DND-41 (cell line): ENCODE measurements at regions not wholly inside any gene's neighbourhood (a gene's known extent, or its start where the extent isn't known, plus 50 kb on each side); places are given as distances from the start of the nearest gene placed in this dataset.

Experiments used
- ATAC-seq: fragments of 200-7000 bp; cut with Tn5 transposase; 3 replicates; pipeline ENCODE4 v1.9.1; 2021; ENCODE audit warnings: low read depth; ENCODE audit not compliant: insufficient read depth
- DNase-seq: peaks from one replicate; pipeline ENCODE4 v3.0.0-alpha.2; 2020
- H2AFZ ChIP-seq: 2 replicates; pipeline ENCODE4 v1.6.0; 2012; ENCODE audit warnings: low read depth, low read length
- H3K27ac ChIP-seq: 2 replicates; pipeline ENCODE4 v1.5.1; 2012; ENCODE audit warnings: low read length, inconsistent platforms
- H3K27me3 ChIP-seq: fragments of 200-600 bp; sonication (generic); 2 replicates; pipeline ENCODE4 v1.6.0; 2012; ENCODE audit warnings: low read length, mild to moderate bottlenecking, inconsistent platforms; ENCODE audit not compliant: insufficient read depth, poor library complexity
- H3K36me3 ChIP-seq: 2 replicates; pipeline ENCODE4 v1.5.1; 2012; ENCODE audit warnings: low read length, inconsistent platforms; ENCODE audit not compliant: insufficient read depth
- H3K4me1 ChIP-seq: 2 replicates; pipeline ENCODE4 v1.5.1; 2012; ENCODE audit warnings: mild to moderate bottlenecking, low read length; ENCODE audit not compliant: insufficient read depth
- H3K4me2 ChIP-seq: 2 replicates; pipeline ENCODE4 v1.6.0; 2012; ENCODE audit warnings: mild to moderate bottlenecking, moderate library complexity, low read length, inconsistent platforms; ENCODE audit not compliant: insufficient read depth
- H3K4me3 ChIP-seq, 2 experiments: fragments of 200-600 bp in 1 of 2; shearing (Covaris generic) in 1 of 2; 2 replicates each; pipeline ENCODE4 v1.5.1; 2012 to 2016; ENCODE audit warnings: inconsistent platforms in 2 of 2, low read length in 2 of 2, mild to moderate bottlenecking in 2 of 2, low read depth in 1 of 2, moderate library complexity in 1 of 2
- H3K79me2 ChIP-seq: 2 replicates; pipeline ENCODE4 v1.6.0; 2012; ENCODE audit warnings: low read length, inconsistent platforms; ENCODE audit not compliant: insufficient read depth
- H3K9ac ChIP-seq: 2 replicates; pipeline ENCODE4 v1.6.0; 2012; ENCODE audit warnings: low read depth, mild to moderate bottlenecking, inconsistent platforms, low read length, moderate library complexity
- H3K9me3 ChIP-seq: 2 replicates; pipeline ENCODE4 v1.5.1; 2012; ENCODE audit warnings: low read length, moderate library complexity, mild to moderate bottlenecking, inconsistent platforms; ENCODE audit not compliant: insufficient read depth, severe bottlenecking
- H4K20me1 ChIP-seq: 2 replicates; pipeline ENCODE4 v1.6.0; 2012; ENCODE audit warnings: low read length; ENCODE audit not compliant: insufficient read depth
- EZH2 ChIP-seq: IDR thresholded peaks from 3 replicates; pipeline ENCODE4 v1.6.1; 2012; ENCODE audit warnings: borderline replicate concordance, low read depth, mild to moderate bottlenecking, moderate library complexity, low read length, inconsistent platforms; ENCODE audit not compliant: severe bottlenecking
- TF ChIP-seq, protein P1 (sequence below): IDR thresholded peaks from 2 replicates; pipeline ENCODE4 v1.5.1; 2012; ENCODE audit warnings: borderline replicate concordance, low read length, moderate library complexity, mild to moderate bottlenecking; ENCODE audit not compliant: poor library complexity, severe bottlenecking; ENCODE audit errors: extremely low read depth

DNA sequence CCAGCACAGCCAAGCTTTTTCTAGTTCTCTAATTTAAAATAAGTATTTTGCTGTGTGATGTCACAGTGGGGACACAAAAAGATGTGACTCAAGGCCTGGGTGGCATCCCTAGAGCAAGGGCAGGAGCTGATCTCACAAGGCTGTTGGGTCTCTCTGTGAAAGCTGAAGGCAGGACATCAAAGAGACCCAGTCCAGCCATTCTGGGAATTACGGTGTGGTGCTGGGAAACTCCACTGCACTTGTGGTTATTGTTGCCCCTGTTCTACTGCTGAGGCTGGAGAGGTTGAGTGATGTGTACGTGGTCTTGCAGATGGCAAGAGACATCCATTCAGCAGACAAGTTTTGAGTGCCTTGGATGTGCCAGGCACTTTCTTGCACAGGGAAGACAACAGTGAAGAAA, 352.9 kb downstream of the CYRIA start:
- no peak overlapping the region for H2AFZ ChIP-seq
- H3K79me2 ChIP-seq = no peaks in the 10 kb centered on the region
- no peak for DNase-seq
- H4K20me1 ChIP-seq = no peaks in the 10 kb centered on the region
- no peaks in the 10 kb centered on the region for H3K36me3 ChIP-seq
- H3K27ac ChIP-seq = no peak overlapping the region
- TF ChIP-seq, protein P1, sequence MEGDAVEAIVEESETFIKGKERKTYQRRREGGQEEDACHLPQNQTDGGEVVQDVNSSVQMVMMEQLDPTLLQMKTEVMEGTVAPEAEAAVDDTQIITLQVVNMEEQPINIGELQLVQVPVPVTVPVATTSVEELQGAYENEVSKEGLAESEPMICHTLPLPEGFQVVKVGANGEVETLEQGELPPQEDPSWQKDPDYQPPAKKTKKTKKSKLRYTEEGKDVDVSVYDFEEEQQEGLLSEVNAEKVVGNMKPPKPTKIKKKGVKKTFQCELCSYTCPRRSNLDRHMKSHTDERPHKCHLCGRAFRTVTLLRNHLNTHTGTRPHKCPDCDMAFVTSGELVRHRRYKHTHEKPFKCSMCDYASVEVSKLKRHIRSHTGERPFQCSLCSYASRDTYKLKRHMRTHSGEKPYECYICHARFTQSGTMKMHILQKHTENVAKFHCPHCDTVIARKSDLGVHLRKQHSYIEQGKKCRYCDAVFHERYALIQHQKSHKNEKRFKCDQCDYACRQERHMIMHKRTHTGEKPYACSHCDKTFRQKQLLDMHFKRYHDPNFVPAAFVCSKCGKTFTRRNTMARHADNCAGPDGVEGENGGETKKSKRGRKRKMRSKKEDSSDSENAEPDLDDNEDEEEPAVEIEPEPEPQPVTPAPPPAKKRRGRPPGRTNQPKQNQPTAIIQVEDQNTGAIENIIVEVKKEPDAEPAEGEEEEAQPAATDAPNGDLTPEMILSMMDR = no peak
- no peak for TF ChIP-seq EZH2
- ATAC-seq = no peak
- H3K4me1 ChIP-seq = no peaks in the 10 kb centered on the region
- no peak overlapping the region for H3K4me2 ChIP-seq
- H3K27me3 ChIP-seq = no peaks in the 10 kb centered on the region
- H3K9ac ChIP-seq = no peak overlapping the region
- no peaks in the 10 kb centered on the region for H3K9me3 ChIP-seq
- H3K4me3 ChIP-seq = no peak overlapping the region

DNA sequence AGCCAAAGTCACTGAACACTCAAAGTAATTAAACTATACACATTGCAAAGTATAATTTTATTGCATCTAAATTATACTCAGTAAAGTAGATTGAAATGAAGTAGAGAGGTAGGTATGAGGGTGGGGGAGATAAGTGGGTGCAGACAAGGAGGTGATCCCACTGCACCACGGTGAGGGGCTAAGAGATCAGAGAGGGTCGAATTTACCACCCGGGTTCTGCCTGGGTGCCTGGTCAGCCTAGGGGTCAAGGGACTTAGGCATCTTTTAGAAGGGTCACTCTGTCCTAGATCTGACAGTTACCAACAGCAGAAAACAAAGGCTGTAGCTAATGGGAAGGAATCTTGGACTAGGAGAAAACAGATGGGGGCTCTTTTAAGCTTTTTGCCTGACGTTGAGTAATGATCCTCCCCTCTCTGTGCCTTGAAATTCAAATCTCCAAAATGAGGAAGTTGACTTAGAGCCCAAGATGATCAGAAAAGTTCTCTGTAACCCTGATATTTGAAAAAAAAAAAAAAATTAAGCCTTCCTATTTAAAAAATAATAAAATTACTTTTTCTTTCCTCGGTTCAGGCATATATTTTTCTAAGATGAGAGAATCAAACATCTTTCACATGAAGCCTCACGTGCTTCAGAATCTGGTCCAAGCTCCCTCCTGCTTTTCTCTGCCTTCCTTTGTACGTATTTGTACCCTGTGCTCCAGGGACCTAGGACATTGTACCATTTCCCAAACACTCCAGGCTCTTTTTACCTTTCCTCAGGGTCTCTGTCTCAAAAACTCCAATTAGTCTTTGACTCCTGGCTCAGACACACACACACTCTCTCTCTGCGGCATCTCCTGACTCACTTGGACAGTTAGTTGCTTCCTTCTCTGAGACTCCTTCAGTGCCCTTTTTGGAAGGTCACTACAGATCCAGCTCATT, 353.9 kb downstream of the CYRIA start:
- Histone ChIP-seq H2AFZ (no peak overlapping the region), H3K4me2 (no peak overlapping the region), H3K27me3 (no peaks in the 10 kb centered on the region), H3K9me3 (no peaks in the 10 kb centered on the region), H3K4me1 (no peaks in the 10 kb centered on the region), H3K27ac (no peak overlapping the region), H3K79me2 (no peaks in the 10 kb centered on the region), H3K36me3 (no peaks in the 10 kb centered on the region), H3K9ac (no peak overlapping the region), H4K20me1 (no peaks in the 10 kb centered on the region), H3K4me3 (no peak overlapping the region)
- TF ChIP-seq EZH2 = no peak
- TF ChIP-seq, protein P1 = no peak
- ATAC-seq (no peak), DNase-seq (no peak)

DNA sequence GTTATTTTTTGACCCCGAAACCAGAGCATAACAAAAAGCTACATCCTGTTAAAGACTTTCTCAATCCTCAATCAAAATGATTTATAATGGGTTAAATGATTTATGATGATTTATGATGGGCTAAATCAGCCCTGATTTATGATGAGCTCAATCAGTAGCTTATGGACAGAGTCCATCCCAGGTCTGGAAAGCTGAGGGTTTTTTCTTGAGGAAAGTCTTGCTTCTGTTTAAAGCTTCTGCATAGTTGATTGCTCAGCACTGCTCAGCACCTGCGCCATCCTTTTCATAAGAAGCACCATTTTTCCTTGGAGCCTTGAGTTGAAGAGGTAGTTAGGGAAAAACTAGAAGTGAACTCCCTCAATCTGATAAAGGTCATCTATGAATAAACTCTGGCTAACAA, 356.8 kb downstream of the CYRIA start:
- H3K9ac ChIP-seq = no peak overlapping the region
- H3K9me3 ChIP-seq = no peaks in the 10 kb centered on the region
- no peaks in the 10 kb centered on the region for H3K79me2 ChIP-seq
- no peaks in the 10 kb centered on the region for H3K4me1 ChIP-seq
- no peak overlapping the region for H3K27ac ChIP-seq
- H3K4me2 ChIP-seq = no peak overlapping the region
- ATAC-seq (no peak), DNase-seq (no peak)
- H3K36me3 ChIP-seq = no peaks in the 10 kb centered on the region
- H3K27me3 ChIP-seq = no peaks in the 10 kb centered on the region
- no peak for TF ChIP-seq EZH2
- TF ChIP-seq, protein P1 = no peak
- H2AFZ ChIP-seq = no peak overlapping the region
- no peaks in the 10 kb centered on the region for H4K20me1 ChIP-seq
- H3K4me3 ChIP-seq = no peak overlapping the region
